ENCODE measurements at regions not wholly inside any gene's neighbourhood (a gene's known extent, or its start where the extent isn't known, plus 50 kb on each side); places are given as distances from the start of the nearest gene placed in this dataset.

GRCh38 chr15:62558640-62559380 is 393.7 kb upstream of the C2CD4B start (continued):
- TF ChIP-seq AFF4 (CRISPR knock-in tag; IDR thresholded peaks at IDR 0.05; ENCODE audit: borderline replicate concordance), result no peak

- Mint-ChIP-seq H3K4me1 (peaks cover 41% of the 10 kb centered on the region), H3K27ac (no peak overlapping the region), H3K4me3 (no peak overlapping the region), H3K9me3 (no peaks in the 10 kb centered on the region), H3K36me3 (no peaks in the 10 kb centered on the region), H3K27me3 (ENCODE audit: low read depth) (no peaks in the 10 kb centered on the region)
- ATAC-seq (no peak), DNase-seq (ENCODE audit: low spot score) (no peak)
- ChIA-PET CTCF (interaction anchor here (0.8 to 2.4 kb wide), 2 partner anchors 10 to 168 kb away, joined by 3 to 23 read pairs; no protein-coding TSS in a partner anchor), POLR2A (no interaction called here)
- TF ChIP-seq, protein P1, sequence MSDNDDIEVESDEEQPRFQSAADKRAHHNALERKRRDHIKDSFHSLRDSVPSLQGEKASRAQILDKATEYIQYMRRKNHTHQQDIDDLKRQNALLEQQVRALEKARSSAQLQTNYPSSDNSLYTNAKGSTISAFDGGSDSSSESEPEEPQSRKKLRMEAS (CRISPR knock-in tag; IDR thresholded peaks at IDR 0.05), result no peak
- TF ChIP-seq, protein P2, sequence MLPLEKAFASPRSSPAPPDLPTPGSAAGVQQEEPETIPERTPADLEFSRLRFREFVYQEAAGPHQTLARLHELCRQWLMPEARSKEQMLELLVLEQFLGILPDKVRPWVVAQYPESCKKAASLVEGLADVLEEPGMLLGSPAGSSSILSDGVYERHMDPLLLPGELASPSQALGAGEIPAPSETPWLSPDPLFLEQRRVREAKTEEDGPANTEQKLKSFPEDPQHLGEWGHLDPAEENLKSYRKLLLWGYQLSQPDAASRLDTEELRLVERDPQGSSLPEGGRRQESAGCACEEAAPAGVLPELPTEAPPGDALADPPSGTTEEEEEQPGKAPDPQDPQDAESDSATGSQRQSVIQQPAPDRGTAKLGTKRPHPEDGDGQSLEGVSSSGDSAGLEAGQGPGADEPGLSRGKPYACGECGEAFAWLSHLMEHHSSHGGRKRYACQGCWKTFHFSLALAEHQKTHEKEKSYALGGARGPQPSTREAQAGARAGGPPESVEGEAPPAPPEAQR (CRISPR knock-in tag; IDR thresholded peaks at IDR 0.05), result no peak
- no peak for TF ChIP-seq FOXK1 (CRISPR knock-in tag; IDR thresholded peaks at IDR 0.05)
- TF ChIP-seq ERG (CRISPR knock-in tag; IDR thresholded peaks at IDR 0.05), result no peak
- no peak for TF ChIP-seq ZNF423 (CRISPR knock-in tag; IDR thresholded peaks at IDR 0.05)
- no peak for TF ChIP-seq GRHL2 (CRISPR knock-in tag; IDR thresholded peaks at IDR 0.05; ENCODE audit: insufficient replicate concordance, severe bottlenecking)
- no peak for TF ChIP-seq USF1 (CRISPR knock-in tag; IDR thresholded peaks at IDR 0.05)
- TF ChIP-seq RORB (CRISPR knock-in tag; IDR thresholded peaks at IDR 0.05), result no peak
- TF ChIP-seq ZNF281 (CRISPR knock-in tag; IDR thresholded peaks at IDR 0.05), result no peak
- no peak for TF ChIP-seq KAT7 (CRISPR knock-in tag; IDR thresholded peaks at IDR 0.05; ENCODE audit: borderline replicate concordance)
- no peak for TF ChIP-seq CDX4 (CRISPR knock-in tag; IDR thresholded peaks at IDR 0.05; ENCODE audit: borderline replicate concordance)
- TF ChIP-seq, protein P3, sequence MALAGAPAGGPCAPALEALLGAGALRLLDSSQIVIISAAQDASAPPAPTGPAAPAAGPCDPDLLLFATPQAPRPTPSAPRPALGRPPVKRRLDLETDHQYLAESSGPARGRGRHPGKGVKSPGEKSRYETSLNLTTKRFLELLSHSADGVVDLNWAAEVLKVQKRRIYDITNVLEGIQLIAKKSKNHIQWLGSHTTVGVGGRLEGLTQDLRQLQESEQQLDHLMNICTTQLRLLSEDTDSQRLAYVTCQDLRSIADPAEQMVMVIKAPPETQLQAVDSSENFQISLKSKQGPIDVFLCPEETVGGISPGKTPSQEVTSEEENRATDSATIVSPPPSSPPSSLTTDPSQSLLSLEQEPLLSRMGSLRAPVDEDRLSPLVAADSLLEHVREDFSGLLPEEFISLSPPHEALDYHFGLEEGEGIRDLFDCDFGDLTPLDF (CRISPR knock-in tag; IDR thresholded peaks at IDR 0.05), result no peak
- TF ChIP-seq IRF2 (CRISPR knock-in tag; IDR thresholded peaks at IDR 0.05; ENCODE audit: borderline replicate concordance, low read depth), result no peak
- TF ChIP-seq AFF4 (CRISPR knock-in tag; IDR thresholded peaks at IDR 0.05; ENCODE audit: borderline replicate concordance), result no peak
- no peak for TF ChIP-seq CREM (CRISPR knock-in tag; IDR thresholded peaks at IDR 0.05)
- no peak for TF ChIP-seq ZNF138 (CRISPR knock-in tag; conservative IDR thresholded peaks at IDR 0.05)
Measured at GRCh38 chr15:62559381-62559733, 394.3 kb upstream of the C2CD4B start.
